K562 (cell line): ENCODE measurements at regions not wholly inside any gene's neighbourhood (a gene's known extent, or its start where the extent isn't known, plus 50 kb on each side); places are given as distances from the start of the nearest gene placed in this dataset.
"Not testable (repeated sequence)": the region's sequence is repeated elsewhere in the genome, so short reads cannot be mapped to it uniquely, and the experiment has no call there.

Experiments
- ATAC-seq: fragments of 200-7000 bp; cut with Tn5 transposase; 3 replicates; pipeline ENCODE4 v1.9.1; 2020; ENCODE audit warnings: moderate library complexity
- BruUV-seq: library from RNA; stranded (reverse); fragments of 400-500 nt; replicated peaks from 2 replicates; lab custom pipeline; 2021; lab: Mats Ljungman, UMichigan
- CTCF ChIA-PET: fragments of 300-600 bp; formaldehyde crosslinking; extraction: SDS; loops from one replicate; lab custom pipeline; 2021; ENCODE audit warnings: low intra/inter-chr PET ratio; lab: Yijun Ruan, JAX
- POLR2A ChIA-PET: fragments of 300-600, 350-650 bp; sonication (Branson Sonifier 250); formaldehyde crosslinking; extraction: SDS; loops from one replicate; lab custom pipeline; 2021; ENCODE audit warnings: antibody characterized with exemption, inconsistent platforms; lab: Yijun Ruan, JAX
- DNase-seq, 4 experiments: peaks; one replicate each; pipeline versions ENCODE4 v3.0.0 to v3.0.0-alpha.2; 2011 to 2018; ENCODE audit warnings: low spot score in 3 of 4, mixed read lengths in 3 of 4; ENCODE audit errors: extremely low read depth in 1 of 4
- FAIRE-seq: peaks from 2 replicates; lab custom pipeline; 2011; peaks lifted over from hg19 to GRCh38; lab: Jason Lieb, UNC
- H2AFZ ChIP-seq: 2 replicates; pipeline ENCODE4 v1.6.0; 2011; ENCODE audit warnings: low read depth, low read length, control low read depth, inconsistent platforms
- H3K27ac ChIP-seq: fragments of 200-600 bp; 3 replicates; pipeline ENCODE4 v1.8.0; 2011; ENCODE audit warnings: low read depth, mild to moderate bottlenecking, control low read depth, inconsistent platforms, low read length, moderate library complexity, mixed read lengths; ENCODE audit errors: extremely low read depth
- H3K27me3 ChIP-seq, 2 experiments: fragments of 300-600 bp in 1 of 2; 2 replicates in 1 of 2; 3 replicates in 1 of 2; pipeline versions ENCODE4 v1.6.0 to v1.8.0; 2011; ENCODE audit warnings: inconsistent platforms in 2 of 2, low read length in 2 of 2, mild to moderate bottlenecking in 1 of 2, mixed read lengths in 1 of 2, moderate library complexity in 1 of 2; ENCODE audit not compliant: control insufficient read depth in 2 of 2, insufficient read depth in 2 of 2
- H3K36me3 ChIP-seq: fragments of 300-600 bp; 3 replicates; pipeline ENCODE4 v1.8.0; 2011; ENCODE audit warnings: mild to moderate bottlenecking, low read length, inconsistent platforms; ENCODE audit not compliant: control insufficient read depth, insufficient read depth
- H3K4me1 ChIP-seq, 2 experiments: fragments of 200-600 bp in 1 of 2; replicated peaks in 1 of 2; 2 replicates in 1 of 2; 3 replicates in 1 of 2; pipeline versions ENCODE4 v1.5.1 to v1.8.0; 2011; ENCODE audit warnings: inconsistent platforms in 2 of 2, low read length in 2 of 2, mild to moderate bottlenecking in 1 of 2, mixed read lengths in 1 of 2, moderate library complexity in 1 of 2; ENCODE audit not compliant: control insufficient read depth in 2 of 2, insufficient read depth in 2 of 2
- H3K4me2 ChIP-seq: 2 replicates; pipeline ENCODE4 v1.6.1; 2011; ENCODE audit warnings: low read length, control low read depth, inconsistent platforms, mixed read lengths; ENCODE audit not compliant: insufficient read depth
- H3K4me3 ChIP-seq: fragments of 200-600 bp; sonication (generic), shearing (Covaris generic); 2 replicates; pipeline ENCODE4 v1.5.1; 2016; ENCODE audit warnings: control low read depth, inconsistent platforms
- H3K79me2 ChIP-seq: fragments of 200-600 bp; 3 replicates; pipeline ENCODE4 v1.8.0; 2011; ENCODE audit warnings: low read length, inconsistent platforms; ENCODE audit not compliant: control insufficient read depth, insufficient read depth
- H3K9ac ChIP-seq, 2 experiments: 2 replicates each; pipeline versions ENCODE4 v1.6.0 to v1.6.1; 2011; ENCODE audit warnings: low read depth in 2 of 2, low read length in 2 of 2, control low read depth in 1 of 2, inconsistent platforms in 1 of 2, mild to moderate bottlenecking in 1 of 2, mixed read lengths in 1 of 2; ENCODE audit not compliant: insufficient read depth in 1 of 2
- H3K9me1 ChIP-seq: one replicate; pipeline ENCODE4 v1.6.0; 2011; ENCODE audit warnings: inconsistent platforms, mild to moderate bottlenecking, low read length, moderate library complexity; ENCODE audit not compliant: control insufficient read depth, insufficient read depth
- H3K9me3 ChIP-seq: replicated peaks from 2 replicates; pipeline ENCODE4 v1.5.1; 2011; ENCODE audit warnings: low read depth, low read length, inconsistent platforms; ENCODE audit not compliant: control insufficient read depth, insufficient read depth
- H4K20me1 ChIP-seq: replicated peaks from 2 replicates; pipeline ENCODE4 v1.6.1; 2011; ENCODE audit warnings: low read length, inconsistent platforms, mixed read lengths; ENCODE audit not compliant: control insufficient read depth, insufficient read depth
- BRF1 ChIP-seq: IDR thresholded peaks from 3 replicates; pipeline ENCODE4 v1.6.1; 2011; ENCODE audit warnings: borderline replicate concordance, mild to moderate bottlenecking; ENCODE audit not compliant: insufficient read length; ENCODE audit errors: extremely low read depth
- HDAC1 ChIP-seq, 2 experiments: fragments of 450-650 bp; IDR thresholded peaks; 2 replicates each; pipeline ENCODE4 v1.6.1; 2016 to 2017; ENCODE audit warnings: inconsistent platforms in 1 of 2, mild to moderate bottlenecking in 1 of 2, moderate library complexity in 1 of 2
- RBM15 ChIP-seq: fragments of 200-400 bp; formaldehyde crosslinking; IDR thresholded peaks from 2 replicates; pipeline ENCODE4 v1.6.1; 2018; ENCODE audit warnings: mild to moderate bottlenecking, low read length, moderate library complexity; ENCODE audit not compliant: insufficient read depth
- ZBTB1 ChIP-seq: sonication (generic); formaldehyde crosslinking; IDR thresholded peaks from 2 replicates; pipeline ENCODE4 v1.8.1; 2023; ENCODE audit warnings: missing genetic modification reagents, low read depth, mild to moderate bottlenecking, borderline replicate concordance
- WGBS: fragments of 100-300 bp; shearing (Covaris generic); methylation state at CpG from one replicate; pipeline ENCODE4 v1.1.6; 2016; ENCODE audit warnings: low coverage, mixed read lengths; ENCODE audit not compliant: insufficient coverage; ENCODE audit errors: missing lambda C conversion rate; 5-methylcytosine and 5-hydroxymethylcytosine counted together
- in situ Hi-C: fragments of 300-500 bp; cut with MboI; formaldehyde crosslinking; loops from 4 replicates; pipeline ENCODE4 v1.15.0; 2018; ENCODE audit warnings: inconsistent platforms, mixed read lengths
- intact Hi-C: fragments of 100-400 bp; cut with micrococcal nuclease; formaldehyde crosslinking; loops from 2 replicates; pipeline ENCODE4 v1.14.2; 2022
- TF ChIP-seq, protein P1 (sequence below): IDR thresholded peaks from 2 replicates; pipeline ENCODE4 v1.6.1; 2016; ENCODE audit warnings: missing genetic modification characterization, missing compliant biosample characterization
- TF ChIP-seq, protein P2 (sequence below): IDR thresholded peaks from 2 replicates; pipeline ENCODE4 v1.6.1; 2011; ENCODE audit warnings: borderline replicate concordance, low read depth, mild to moderate bottlenecking, moderate library complexity, low read length; ENCODE audit not compliant: insufficient read depth, poor library complexity, severe bottlenecking
- TF ChIP-seq, protein P3 (sequence below): fragments of 250-450 bp; sonication (Bioruptor Pico); IDR thresholded peaks from 2 replicates; pipeline ENCODE4 v1.8.0; 2022; ENCODE audit warnings: moderate library complexity, mild to moderate bottlenecking, inconsistent platforms
- TF ChIP-seq, protein P4 (sequence below): fragments of 450-650 bp; formaldehyde crosslinking; IDR thresholded peaks from 2 replicates; pipeline ENCODE4 v1.4.0; 2020; ENCODE audit warnings: mild to moderate bottlenecking, moderate library complexity

DNA sequence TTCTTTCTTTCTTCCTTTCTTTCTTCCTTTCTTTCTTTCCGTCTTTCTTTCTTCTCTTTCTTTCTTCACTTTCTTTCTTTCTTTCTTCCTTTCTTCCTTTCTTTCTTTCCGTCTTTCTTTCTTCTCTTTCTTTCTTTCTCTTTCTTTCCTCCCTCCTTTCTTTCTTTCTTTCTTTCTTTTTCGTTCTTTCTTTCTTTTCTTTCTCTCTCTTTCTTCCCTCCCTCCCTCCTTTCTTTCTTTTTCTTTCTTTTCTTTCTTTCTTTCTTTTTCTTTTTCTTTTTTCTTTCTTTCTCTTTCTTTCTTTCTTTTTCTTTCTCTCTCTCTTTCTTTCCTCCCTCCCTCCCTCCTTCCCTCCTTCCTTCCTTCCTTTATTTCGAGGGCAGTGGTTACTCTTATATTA lies 667.3 kb upstream of the PRMT6 start:
- ATAC-seq, H3K4me3 ChIP-seq, BruUV-seq, H3K9me3 ChIP-seq, POLR2A ChIA-PET, intact Hi-C loops, H3K79me2 ChIP-seq, DNase-seq, H3K27me3 ChIP-seq: not testable (repeated sequence)
- TF ChIP-seq, protein P1, sequence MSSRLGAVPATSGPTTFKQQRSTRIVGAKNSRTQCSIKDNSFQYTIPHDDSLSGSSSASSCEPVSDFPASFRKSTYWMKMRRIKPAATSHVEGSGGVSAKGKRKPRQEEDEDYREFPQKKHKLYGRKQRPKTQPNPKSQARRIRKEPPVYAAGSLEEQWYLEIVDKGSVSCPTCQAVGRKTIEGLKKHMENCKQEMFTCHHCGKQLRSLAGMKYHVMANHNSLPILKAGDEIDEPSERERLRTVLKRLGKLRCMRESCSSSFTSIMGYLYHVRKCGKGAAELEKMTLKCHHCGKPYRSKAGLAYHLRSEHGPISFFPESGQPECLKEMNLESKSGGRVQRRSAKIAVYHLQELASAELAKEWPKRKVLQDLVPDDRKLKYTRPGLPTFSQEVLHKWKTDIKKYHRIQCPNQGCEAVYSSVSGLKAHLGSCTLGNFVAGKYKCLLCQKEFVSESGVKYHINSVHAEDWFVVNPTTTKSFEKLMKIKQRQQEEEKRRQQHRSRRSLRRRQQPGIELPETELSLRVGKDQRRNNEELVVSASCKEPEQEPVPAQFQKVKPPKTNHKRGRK (tag): peak; percentile 83
- TF ChIP-seq, all 486 proteins: peak for 1; not testable (repeated sequence) for 485
- H4K20me1 ChIP-seq, H3K9ac ChIP-seq, H3K9me1 ChIP-seq, H3K4me2 ChIP-seq, in situ Hi-C loops, H3K27ac ChIP-seq, H2AFZ ChIP-seq, H3K36me3 ChIP-seq, FAIRE-seq, H3K4me1 ChIP-seq: not testable (repeated sequence)
- CTCF ChIA-PET: interaction anchor here (0.6 kb wide), 1 partner anchor 13 kb away, joined by 3 read pairs; no protein-coding TSS in a partner anchor
- WGBS: 0% methylated on average over 3 of the region's 4 CpGs

DNA sequence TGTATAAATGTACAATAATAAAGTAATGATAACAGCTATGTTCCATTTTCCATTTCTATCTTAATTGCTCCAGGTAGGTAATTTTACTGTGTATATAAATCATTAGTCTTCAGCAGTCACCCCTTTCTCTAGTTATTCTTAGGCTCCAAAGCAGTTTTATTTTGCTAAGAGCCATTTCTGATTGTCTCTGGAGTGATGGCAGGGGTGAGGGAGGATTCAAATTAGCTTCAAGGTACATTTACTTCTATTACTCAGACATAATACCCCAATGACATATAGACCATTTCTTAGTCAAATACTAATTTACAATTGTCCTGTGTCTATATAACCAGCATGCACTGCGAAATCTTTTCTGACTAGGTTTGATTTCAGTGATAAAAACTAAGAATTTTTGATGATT lies 663.4 kb upstream of the PRMT6 start:
- no peak for ATAC-seq
- no peaks in the 10 kb centered on the region for H4K20me1 ChIP-seq
- in situ Hi-C loops (no loop called here), intact Hi-C loops (no loop called here)
- TF ChIP-seq, protein P2, sequence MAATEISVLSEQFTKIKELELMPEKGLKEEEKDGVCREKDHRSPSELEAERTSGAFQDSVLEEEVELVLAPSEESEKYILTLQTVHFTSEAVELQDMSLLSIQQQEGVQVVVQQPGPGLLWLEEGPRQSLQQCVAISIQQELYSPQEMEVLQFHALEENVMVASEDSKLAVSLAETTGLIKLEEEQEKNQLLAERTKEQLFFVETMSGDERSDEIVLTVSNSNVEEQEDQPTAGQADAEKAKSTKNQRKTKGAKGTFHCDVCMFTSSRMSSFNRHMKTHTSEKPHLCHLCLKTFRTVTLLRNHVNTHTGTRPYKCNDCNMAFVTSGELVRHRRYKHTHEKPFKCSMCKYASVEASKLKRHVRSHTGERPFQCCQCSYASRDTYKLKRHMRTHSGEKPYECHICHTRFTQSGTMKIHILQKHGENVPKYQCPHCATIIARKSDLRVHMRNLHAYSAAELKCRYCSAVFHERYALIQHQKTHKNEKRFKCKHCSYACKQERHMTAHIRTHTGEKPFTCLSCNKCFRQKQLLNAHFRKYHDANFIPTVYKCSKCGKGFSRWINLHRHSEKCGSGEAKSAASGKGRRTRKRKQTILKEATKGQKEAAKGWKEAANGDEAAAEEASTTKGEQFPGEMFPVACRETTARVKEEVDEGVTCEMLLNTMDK: no peak
- TF ChIP-seq BRF1: no peak
- TF ChIP-seq, protein P3, sequence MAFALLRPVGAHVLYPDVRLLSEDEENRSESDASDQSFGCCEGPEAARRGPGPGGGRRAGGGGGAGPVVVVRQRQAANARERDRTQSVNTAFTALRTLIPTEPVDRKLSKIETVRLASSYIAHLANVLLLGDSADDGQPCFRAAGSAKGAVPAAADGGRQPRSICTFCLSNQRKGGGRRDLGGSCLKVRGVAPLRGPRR: no peak
- TF ChIP-seq RBM15: no peak
- TF ChIP-seq HDAC1 (IDR thresholded peaks at IDR 0.05): no peak
- TF ChIP-seq, protein P4, sequence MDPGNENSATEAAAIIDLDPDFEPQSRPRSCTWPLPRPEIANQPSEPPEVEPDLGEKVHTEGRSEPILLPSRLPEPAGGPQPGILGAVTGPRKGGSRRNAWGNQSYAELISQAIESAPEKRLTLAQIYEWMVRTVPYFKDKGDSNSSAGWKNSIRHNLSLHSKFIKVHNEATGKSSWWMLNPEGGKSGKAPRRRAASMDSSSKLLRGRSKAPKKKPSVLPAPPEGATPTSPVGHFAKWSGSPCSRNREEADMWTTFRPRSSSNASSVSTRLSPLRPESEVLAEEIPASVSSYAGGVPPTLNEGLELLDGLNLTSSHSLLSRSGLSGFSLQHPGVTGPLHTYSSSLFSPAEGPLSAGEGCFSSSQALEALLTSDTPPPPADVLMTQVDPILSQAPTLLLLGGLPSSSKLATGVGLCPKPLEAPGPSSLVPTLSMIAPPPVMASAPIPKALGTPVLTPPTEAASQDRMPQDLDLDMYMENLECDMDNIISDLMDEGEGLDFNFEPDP: no peak
- TF ChIP-seq ZBTB1 (CRISPR knock-in tag): no peak
- H3K9me1 ChIP-seq: no peaks in the 10 kb centered on the region
- no peak for DNase-seq
- 0% methylated on average over 1 of the region's 1 CpG for WGBS
- no peak overlapping the region for H3K4me2 ChIP-seq
- no peak overlapping the region for H3K9ac ChIP-seq
- ChIA-PET POLR2A (no interaction called here), CTCF (no interaction called here)
- H3K27me3 ChIP-seq: no peaks in the 10 kb centered on the region
- H3K4me3 ChIP-seq: no peak overlapping the region
- H2AFZ ChIP-seq: no peak overlapping the region
- no peak overlapping the region for H3K27ac ChIP-seq
- no peaks in the 10 kb centered on the region for H3K4me1 ChIP-seq
- no peaks in the 10 kb centered on the region for H3K79me2 ChIP-seq
- no peaks in the 10 kb centered on the region for H3K36me3 ChIP-seq
- 0 out of 2 replicates have a peak, but pooled peaks cover 2% of the 10 kb centered on the region for H3K9me3 ChIP-seq
- no peak for FAIRE-seq
- no TSS peak for BruUV-seq
